ENCODE measurements at regions not wholly inside any gene's neighbourhood (a gene's known extent, or its start where the extent isn't known, plus 50 kb on each side); places are given as distances from the start of the nearest gene placed in this dataset.

DNA sequence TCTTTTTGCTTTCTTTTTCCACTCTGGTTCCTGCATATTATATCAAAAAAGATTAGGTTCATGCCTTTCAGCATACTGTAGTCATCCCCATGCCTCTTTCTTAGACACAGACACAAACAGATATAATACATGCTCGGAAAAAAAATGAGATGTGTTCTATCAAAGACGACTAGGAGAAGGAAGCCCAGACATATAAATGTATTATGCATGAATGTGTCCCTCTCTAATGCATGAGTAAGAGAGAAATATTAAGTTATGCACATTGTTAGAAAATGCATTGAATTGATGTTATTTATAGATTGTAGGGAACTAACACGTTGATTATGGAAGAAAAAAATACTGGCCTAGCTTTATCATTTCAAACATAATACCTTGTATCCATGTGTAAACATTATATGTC is 252.4 kb upstream of the BCHE start:
- no peak for TF ChIP-seq RAD21 (IDR thresholded peaks at IDR 0.05; ENCODE audit: low read length)
- TF ChIP-seq MAFK (IDR thresholded peaks at IDR 0.05; ENCODE audit: low read depth, low read length) = no peak
- no peak for TF ChIP-seq BHLHE40 (IDR thresholded peaks at IDR 0.05; ENCODE audit: low read depth, low read length)
- TF ChIP-seq, protein P1, sequence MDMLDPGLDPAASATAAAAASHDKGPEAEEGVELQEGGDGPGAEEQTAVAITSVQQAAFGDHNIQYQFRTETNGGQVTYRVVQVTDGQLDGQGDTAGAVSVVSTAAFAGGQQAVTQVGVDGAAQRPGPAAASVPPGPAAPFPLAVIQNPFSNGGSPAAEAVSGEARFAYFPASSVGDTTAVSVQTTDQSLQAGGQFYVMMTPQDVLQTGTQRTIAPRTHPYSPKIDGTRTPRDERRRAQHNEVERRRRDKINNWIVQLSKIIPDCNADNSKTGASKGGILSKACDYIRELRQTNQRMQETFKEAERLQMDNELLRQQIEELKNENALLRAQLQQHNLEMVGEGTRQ (IDR thresholded peaks at IDR 0.05; ENCODE audit: low read depth, low read length) = no peak
- TF ChIP-seq SMC3 (IDR thresholded peaks at IDR 0.05; ENCODE audit: low read depth, low read length) = no peak
- TF ChIP-seq RCOR1 (IDR thresholded peaks at IDR 0.05; ENCODE audit: insufficient replicate concordance, low read length) = no peak
- no peak for TF ChIP-seq CEBPB (IDR thresholded peaks at IDR 0.05; ENCODE audit: low read depth, low read length)
- TF ChIP-seq, protein P2, sequence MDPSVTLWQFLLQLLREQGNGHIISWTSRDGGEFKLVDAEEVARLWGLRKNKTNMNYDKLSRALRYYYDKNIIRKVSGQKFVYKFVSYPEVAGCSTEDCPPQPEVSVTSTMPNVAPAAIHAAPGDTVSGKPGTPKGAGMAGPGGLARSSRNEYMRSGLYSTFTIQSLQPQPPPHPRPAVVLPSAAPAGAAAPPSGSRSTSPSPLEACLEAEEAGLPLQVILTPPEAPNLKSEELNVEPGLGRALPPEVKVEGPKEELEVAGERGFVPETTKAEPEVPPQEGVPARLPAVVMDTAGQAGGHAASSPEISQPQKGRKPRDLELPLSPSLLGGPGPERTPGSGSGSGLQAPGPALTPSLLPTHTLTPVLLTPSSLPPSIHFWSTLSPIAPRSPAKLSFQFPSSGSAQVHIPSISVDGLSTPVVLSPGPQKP (IDR thresholded peaks at IDR 0.05; ENCODE audit: borderline replicate concordance, low read depth, low read length) = no peak
- no peak for TF ChIP-seq MXI1 (IDR thresholded peaks at IDR 0.05; ENCODE audit: borderline replicate concordance, low read depth, low read length)
- no peak for TF ChIP-seq CHD1 (IDR thresholded peaks at IDR 0.05; ENCODE audit: low read depth, low read length)
- no peak for TF ChIP-seq FOS (IDR thresholded peaks at IDR 0.05; ENCODE audit: low read depth, low read length)
- no peak for TF ChIP-seq NFE2L2 (IDR thresholded peaks at IDR 0.05; ENCODE audit: low read depth, low read length)
- no peak for TF ChIP-seq MAZ (IDR thresholded peaks at IDR 0.05; ENCODE audit: borderline replicate concordance, low read depth, low read length)
- TF ChIP-seq POLR2A (IDR thresholded peaks at IDR 0.05; ENCODE audit: low read depth, low read length) = no peak
- no peak for TF ChIP-seq RFX5 (IDR thresholded peaks at IDR 0.05; ENCODE audit: low read depth, low read length)
- TF ChIP-seq, protein P3, sequence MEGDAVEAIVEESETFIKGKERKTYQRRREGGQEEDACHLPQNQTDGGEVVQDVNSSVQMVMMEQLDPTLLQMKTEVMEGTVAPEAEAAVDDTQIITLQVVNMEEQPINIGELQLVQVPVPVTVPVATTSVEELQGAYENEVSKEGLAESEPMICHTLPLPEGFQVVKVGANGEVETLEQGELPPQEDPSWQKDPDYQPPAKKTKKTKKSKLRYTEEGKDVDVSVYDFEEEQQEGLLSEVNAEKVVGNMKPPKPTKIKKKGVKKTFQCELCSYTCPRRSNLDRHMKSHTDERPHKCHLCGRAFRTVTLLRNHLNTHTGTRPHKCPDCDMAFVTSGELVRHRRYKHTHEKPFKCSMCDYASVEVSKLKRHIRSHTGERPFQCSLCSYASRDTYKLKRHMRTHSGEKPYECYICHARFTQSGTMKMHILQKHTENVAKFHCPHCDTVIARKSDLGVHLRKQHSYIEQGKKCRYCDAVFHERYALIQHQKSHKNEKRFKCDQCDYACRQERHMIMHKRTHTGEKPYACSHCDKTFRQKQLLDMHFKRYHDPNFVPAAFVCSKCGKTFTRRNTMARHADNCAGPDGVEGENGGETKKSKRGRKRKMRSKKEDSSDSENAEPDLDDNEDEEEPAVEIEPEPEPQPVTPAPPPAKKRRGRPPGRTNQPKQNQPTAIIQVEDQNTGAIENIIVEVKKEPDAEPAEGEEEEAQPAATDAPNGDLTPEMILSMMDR (conservative IDR thresholded peaks at IDR 0.05; ENCODE audit: low read depth, low read length) = no peak
- Histone ChIP-seq H3K4me3 (ENCODE audit: insufficient read depth, low read depth, low read length) (no peak overlapping the region), H3K79me1 (ENCODE audit: low read depth in 1 of 2, low read length in 2 of 2) (no peaks in the 10 kb centered on the region), H3K9me3 (ENCODE audit: control insufficient read depth, insufficient read depth, low read length) (0 out of 2 replicates have a peak, but pooled peaks cover 2% of the 10 kb centered on the region), H3K18ac (ENCODE audit: low read depth, low read length) (no peak overlapping the region), H3K36me3 (ENCODE audit: control insufficient read depth, insufficient read depth, low read length) (no peaks in the 10 kb centered on the region), H3K27ac (ENCODE audit: insufficient read depth, low read length) (no peak overlapping the region), H2AK9ac (replicated peaks; ENCODE audit: low read depth, low read length, poor library complexity) (no peak overlapping the region), H4K8ac (ENCODE audit: low read depth in 2 of 2, low read length in 2 of 2) (no peak overlapping the region), H3K4ac (ENCODE audit: low read depth, low read length) (no peak overlapping the region), H2AK5ac (ENCODE audit: low read depth, low read length) (no peak overlapping the region), H4K5ac (ENCODE audit: low read depth, low read length) (no peak overlapping the region), H4K20me1 (ENCODE audit: insufficient read depth, low read length) (no peaks in the 10 kb centered on the region), H4K91ac (ENCODE audit: insufficient read depth, low read depth, low read length) (no peak overlapping the region), H2BK20ac (ENCODE audit: low read depth, low read length) (no peak overlapping the region), H2BK120ac (ENCODE audit: low read depth, low read length) (no peak overlapping the region), H2BK5ac (ENCODE audit: low read depth, low read length, poor library complexity, severe bottlenecking) (no peak overlapping the region), H3K4me1 (ENCODE audit: control insufficient read depth, insufficient read depth, low read length) (no peaks in the 10 kb centered on the region), H3K23ac (ENCODE audit: low read depth, low read length) (no peak overlapping the region), H3K56ac (ENCODE audit: extremely low read depth, insufficient read depth, low read length) (no peak overlapping the region), H2BK15ac (ENCODE audit: low read depth, low read length) (no peak overlapping the region), H3K27me3 (ENCODE audit: control insufficient read depth, insufficient read depth, low read length) (no peaks in the 10 kb centered on the region), H3K9me1 (ENCODE audit: insufficient read depth, low read length) (no peaks in the 10 kb centered on the region), H3K9ac (ENCODE audit: low read depth, low read length) (no peak overlapping the region), H2AFZ (replicated peaks; ENCODE audit: low read length, poor library complexity) (no peak overlapping the region), H3K14ac (replicated peaks; ENCODE audit: low read depth, low read length) (no peak overlapping the region), H3K4me2 (ENCODE audit: low read depth, low read length) (no peak overlapping the region)
- intact Hi-C loops (cut with micrococcal nuclease) (no loop called here), in situ Hi-C loops (cut with MboI; ENCODE audit: low sequenced_read_pairs) (no loop called here), dilution Hi-C loops (cut with HindIII; ENCODE audit: low sequenced_read_pairs, unreplicated experiment) (no loop called here)
- DNase-seq (no peak), ATAC-seq (ENCODE audit: low read depth) (no peak)
- no CpG with 5 or more reads among the region's 3 CpGs for WGBS, 2 experiments (ENCODE audit: extremely low coverage in 2 of 2, insufficient read length in 1 of 2)
- BruUV-seq (replicated peaks) = no TSS peak
- CTCF ChIA-PET = no interaction called here
- POLR2A ChIA-PET (ENCODE audit: unreplicated experiment) = no interaction called here

All from IMR-90 (cell line).